Tibial nerve (tissue), 4 donors: ENCODE measurements at regions not wholly inside any gene's neighbourhood (a gene's known extent, or its start where the extent isn't known, plus 50 kb on each side); places are given as distances from the start of the nearest gene placed in this dataset.

ENCODE experiments used
- EP300 ChIP-seq, 2 donors: sonication (generic); formaldehyde crosslinking; IDR thresholded peaks; one replicate each; pipeline ENCODE4 v1.6.1; 2017; ENCODE audit warnings: antibody characterized with exemption in 2 of 2, mild to moderate bottlenecking in 1 of 2
- POLR2A ChIP-seq, 2 donors: fragments of 450-650 bp; IDR thresholded peaks; one replicate each; pipeline ENCODE4 v1.6.1; 2017; ENCODE audit warnings: antibody characterized with exemption in 2 of 2, mild to moderate bottlenecking in 2 of 2, moderate library complexity in 2 of 2
- TF ChIP-seq, protein P1 (sequence below), 5 experiments: fragments of 200-600 bp in 3 of 5; fragments of 450-650 bp in 2 of 5; sonication (generic) in 3 of 5; IDR thresholded peaks; one replicate each; pipeline ENCODE4 v1.5.1; 2016 to 2019; ENCODE audit warnings: antibody characterized with exemption in 5 of 5, mild to moderate bottlenecking in 3 of 5, moderate library complexity in 2 of 5

DNA sequence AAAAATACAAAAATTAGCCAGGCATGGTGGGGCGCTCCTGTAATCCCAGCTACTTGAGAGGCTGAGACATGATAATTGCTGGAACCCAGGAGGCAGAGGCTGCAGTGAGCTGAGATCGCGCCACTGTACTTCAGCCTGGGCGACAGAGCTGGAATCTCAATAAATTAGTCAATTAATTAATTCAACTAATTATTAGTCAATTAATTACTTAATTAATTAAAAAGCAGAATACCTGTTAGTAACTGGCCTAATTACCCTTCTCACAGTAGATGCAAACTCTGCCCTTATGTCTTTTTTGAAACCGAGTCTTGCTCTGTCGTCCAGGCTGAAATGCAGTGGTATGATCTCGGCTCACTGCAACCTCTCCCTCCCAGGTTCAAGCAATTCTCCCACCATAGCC, 261.2 kb downstream of the ASMT start:
- no peak for TF ChIP-seq POLR2A (IDR thresholded peaks at IDR 0.05)
- TF ChIP-seq, protein P1, sequence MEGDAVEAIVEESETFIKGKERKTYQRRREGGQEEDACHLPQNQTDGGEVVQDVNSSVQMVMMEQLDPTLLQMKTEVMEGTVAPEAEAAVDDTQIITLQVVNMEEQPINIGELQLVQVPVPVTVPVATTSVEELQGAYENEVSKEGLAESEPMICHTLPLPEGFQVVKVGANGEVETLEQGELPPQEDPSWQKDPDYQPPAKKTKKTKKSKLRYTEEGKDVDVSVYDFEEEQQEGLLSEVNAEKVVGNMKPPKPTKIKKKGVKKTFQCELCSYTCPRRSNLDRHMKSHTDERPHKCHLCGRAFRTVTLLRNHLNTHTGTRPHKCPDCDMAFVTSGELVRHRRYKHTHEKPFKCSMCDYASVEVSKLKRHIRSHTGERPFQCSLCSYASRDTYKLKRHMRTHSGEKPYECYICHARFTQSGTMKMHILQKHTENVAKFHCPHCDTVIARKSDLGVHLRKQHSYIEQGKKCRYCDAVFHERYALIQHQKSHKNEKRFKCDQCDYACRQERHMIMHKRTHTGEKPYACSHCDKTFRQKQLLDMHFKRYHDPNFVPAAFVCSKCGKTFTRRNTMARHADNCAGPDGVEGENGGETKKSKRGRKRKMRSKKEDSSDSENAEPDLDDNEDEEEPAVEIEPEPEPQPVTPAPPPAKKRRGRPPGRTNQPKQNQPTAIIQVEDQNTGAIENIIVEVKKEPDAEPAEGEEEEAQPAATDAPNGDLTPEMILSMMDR (IDR thresholded peaks at IDR 0.05) = no peak
- no peak for TF ChIP-seq EP300 (IDR thresholded peaks at IDR 0.05)
